SK-N-SH treated with all-trans-retinoic acid at 6 μM for 48 hours (cell line): ENCODE measurements at regions not wholly inside any gene's neighbourhood (a gene's known extent, or its start where the extent isn't known, plus 50 kb on each side); places are given as distances from the start of the nearest gene placed in this dataset.

Experiments used
- ATAC-seq: fragments of 200-7000 bp; cut with Tn5 transposase; 3 replicates; pipeline ENCODE4 v1.9.1; 2020; ENCODE audit warnings: mild to moderate bottlenecking, moderate library complexity
- ARNTL ChIP-seq: fragments of 450-650 bp; formaldehyde crosslinking; IDR thresholded peaks from 2 replicates; pipeline ENCODE4 v1.5.0; 2020; ENCODE audit warnings: low read depth, mild to moderate bottlenecking, moderate library complexity, borderline replicate concordance
- BACH2 ChIP-seq: fragments of 250-450 bp; sonication (Bioruptor Pico); IDR thresholded peaks from 2 replicates; pipeline ENCODE4 v1.9.0; 2021; ENCODE audit warnings: mild to moderate bottlenecking, borderline replicate concordance
- CSDC2 ChIP-seq: fragments of 250-450 bp; sonication (Bioruptor Pico); IDR thresholded peaks from 2 replicates; pipeline ENCODE4 v1.5.0; 2020; ENCODE audit warnings: mild to moderate bottlenecking, moderate library complexity
- ISL1 ChIP-seq: fragments of 250-450 bp; sonication (Bioruptor Pico); IDR thresholded peaks from 2 replicates; pipeline ENCODE4 v2.1.2; 2022; ENCODE audit warnings: mild to moderate bottlenecking, moderate library complexity
- PPARA ChIP-seq: fragments of 250-450 bp; sonication (Bioruptor Pico); IDR thresholded peaks from 2 replicates; pipeline ENCODE4 v1.5.0; 2020; ENCODE audit warnings: mild to moderate bottlenecking, borderline replicate concordance
- RARB ChIP-seq: fragments of 250-450 bp; sonication (Bioruptor Pico); IDR thresholded peaks from 2 replicates; pipeline ENCODE4 v1.8.0; 2021; ENCODE audit warnings: mild to moderate bottlenecking, moderate library complexity
- TCF4 ChIP-seq: fragments of 250-450 bp; sonication (Bioruptor Pico); IDR thresholded peaks from 2 replicates; pipeline ENCODE4 v1.8.0; 2021; ENCODE audit warnings: mild to moderate bottlenecking, moderate library complexity, borderline replicate concordance
- TOX ChIP-seq: fragments of 250-450 bp; sonication (Bioruptor Pico); IDR thresholded peaks from 2 replicates; pipeline ENCODE4 v1.8.0; 2021; ENCODE audit warnings: mild to moderate bottlenecking, moderate library complexity, borderline replicate concordance
- ZC3H10 ChIP-seq: fragments of 250-450 bp; sonication (Bioruptor Pico); IDR thresholded peaks from 2 replicates; pipeline ENCODE4 v1.5.1; 2021; ENCODE audit warnings: mild to moderate bottlenecking, moderate library complexity
- ZFP3 ChIP-seq: fragments of 250-450 bp; sonication (Bioruptor Pico); IDR thresholded peaks from 2 replicates; pipeline ENCODE4 v1.5.0; 2020; ENCODE audit warnings: mild to moderate bottlenecking, moderate library complexity
- ZFP30 ChIP-seq: fragments of 450-650 bp; formaldehyde crosslinking; IDR thresholded peaks from 2 replicates; pipeline ENCODE4 v1.5.0; 2022; ENCODE audit warnings: mild to moderate bottlenecking, moderate library complexity
- ZNF565 ChIP-seq: fragments of 450-650 bp; formaldehyde crosslinking; conservative IDR thresholded peaks from 2 replicates; pipeline ENCODE4 v1.5.0; 2020; ENCODE audit warnings: low read depth, mild to moderate bottlenecking, moderate library complexity
- TF ChIP-seq, protein P1 (sequence below): fragments of 250-450 bp; sonication (Bioruptor Pico); IDR thresholded peaks from 2 replicates; pipeline ENCODE4 v1.5.1; 2020; ENCODE audit warnings: low read depth, mild to moderate bottlenecking, moderate library complexity
- TF ChIP-seq, protein P2 (sequence below): fragments of 250-450 bp; sonication (Bioruptor Pico); IDR thresholded peaks from 2 replicates; pipeline ENCODE4 v1.8.0; 2020; ENCODE audit warnings: mild to moderate bottlenecking, moderate library complexity, borderline replicate concordance
- TF ChIP-seq, protein P3 (sequence below): fragments of 250-450 bp; sonication (Bioruptor Pico); IDR thresholded peaks from 2 replicates; pipeline ENCODE4 v1.5.0; 2020; ENCODE audit warnings: mild to moderate bottlenecking, moderate library complexity
- TF ChIP-seq, protein P4 (sequence below): fragments of 250-450 bp; sonication (Bioruptor Pico); IDR thresholded peaks from 2 replicates; pipeline ENCODE4 v1.8.0; 2021; ENCODE audit warnings: low read depth, mild to moderate bottlenecking, moderate library complexity, borderline replicate concordance
- TF ChIP-seq, protein P5 (sequence below): fragments of 250-450 bp; sonication (Bioruptor Pico); IDR thresholded peaks from 2 replicates; pipeline ENCODE4 v1.5.1; 2021; ENCODE audit warnings: mild to moderate bottlenecking, moderate library complexity

DNA sequence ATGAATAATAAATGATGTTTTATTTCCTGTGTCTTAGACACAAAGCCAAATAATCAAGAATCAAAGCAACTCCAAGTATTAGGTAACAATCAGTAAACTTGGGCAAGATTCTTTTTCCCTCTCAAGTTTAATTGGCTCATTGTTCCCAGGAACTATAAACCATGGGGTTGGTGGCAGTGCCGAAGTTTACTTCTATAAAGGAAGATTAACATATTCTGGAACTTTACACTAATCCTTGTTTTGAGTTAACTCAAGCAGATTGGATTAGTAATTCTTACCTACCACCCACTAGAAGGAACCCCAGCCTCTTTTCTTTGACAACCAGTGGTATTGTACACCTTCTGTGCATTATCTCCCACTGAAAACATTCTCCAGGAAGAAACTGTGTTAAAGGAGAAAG, 197.1 kb downstream of the EXOC5 start:
- no peak for ATAC-seq
- TF ChIP-seq RARB (CRISPR knock-in tag) (no peak), ZC3H10 (CRISPR knock-in tag) (no peak), CSDC2 (CRISPR knock-in tag) (no peak), ZFP3 (CRISPR knock-in tag) (no peak), ZFP30 (no peak), TCF4 (no peak), ARNTL (CRISPR knock-in tag) (no peak)
- TF ChIP-seq, protein P1, sequence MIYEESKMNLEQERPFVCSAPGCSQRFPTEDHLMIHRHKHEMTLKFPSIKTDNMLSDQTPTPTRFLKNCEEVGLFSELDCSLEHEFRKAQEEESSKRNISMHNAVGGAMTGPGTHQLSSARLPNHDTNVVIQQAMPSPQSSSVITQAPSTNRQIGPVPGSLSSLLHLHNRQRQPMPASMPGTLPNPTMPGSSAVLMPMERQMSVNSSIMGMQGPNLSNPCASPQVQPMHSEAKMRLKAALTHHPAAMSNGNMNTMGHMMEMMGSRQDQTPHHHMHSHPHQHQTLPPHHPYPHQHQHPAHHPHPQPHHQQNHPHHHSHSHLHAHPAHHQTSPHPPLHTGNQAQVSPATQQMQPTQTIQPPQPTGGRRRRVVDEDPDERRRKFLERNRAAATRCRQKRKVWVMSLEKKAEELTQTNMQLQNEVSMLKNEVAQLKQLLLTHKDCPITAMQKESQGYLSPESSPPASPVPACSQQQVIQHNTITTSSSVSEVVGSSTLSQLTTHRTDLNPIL: no peak
- TF ChIP-seq, protein P2, sequence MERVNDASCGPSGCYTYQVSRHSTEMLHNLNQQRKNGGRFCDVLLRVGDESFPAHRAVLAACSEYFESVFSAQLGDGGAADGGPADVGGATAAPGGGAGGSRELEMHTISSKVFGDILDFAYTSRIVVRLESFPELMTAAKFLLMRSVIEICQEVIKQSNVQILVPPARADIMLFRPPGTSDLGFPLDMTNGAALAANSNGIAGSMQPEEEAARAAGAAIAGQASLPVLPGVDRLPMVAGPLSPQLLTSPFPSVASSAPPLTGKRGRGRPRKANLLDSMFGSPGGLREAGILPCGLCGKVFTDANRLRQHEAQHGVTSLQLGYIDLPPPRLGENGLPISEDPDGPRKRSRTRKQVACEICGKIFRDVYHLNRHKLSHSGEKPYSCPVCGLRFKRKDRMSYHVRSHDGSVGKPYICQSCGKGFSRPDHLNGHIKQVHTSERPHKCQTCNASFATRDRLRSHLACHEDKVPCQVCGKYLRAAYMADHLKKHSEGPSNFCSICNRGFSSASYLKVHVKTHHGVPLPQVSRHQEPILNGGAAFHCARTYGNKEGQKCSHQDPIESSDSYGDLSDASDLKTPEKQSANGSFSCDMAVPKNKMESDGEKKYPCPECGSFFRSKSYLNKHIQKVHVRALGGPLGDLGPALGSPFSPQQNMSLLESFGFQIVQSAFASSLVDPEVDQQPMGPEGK (CRISPR knock-in tag): no peak
- TF ChIP-seq, protein P3, sequence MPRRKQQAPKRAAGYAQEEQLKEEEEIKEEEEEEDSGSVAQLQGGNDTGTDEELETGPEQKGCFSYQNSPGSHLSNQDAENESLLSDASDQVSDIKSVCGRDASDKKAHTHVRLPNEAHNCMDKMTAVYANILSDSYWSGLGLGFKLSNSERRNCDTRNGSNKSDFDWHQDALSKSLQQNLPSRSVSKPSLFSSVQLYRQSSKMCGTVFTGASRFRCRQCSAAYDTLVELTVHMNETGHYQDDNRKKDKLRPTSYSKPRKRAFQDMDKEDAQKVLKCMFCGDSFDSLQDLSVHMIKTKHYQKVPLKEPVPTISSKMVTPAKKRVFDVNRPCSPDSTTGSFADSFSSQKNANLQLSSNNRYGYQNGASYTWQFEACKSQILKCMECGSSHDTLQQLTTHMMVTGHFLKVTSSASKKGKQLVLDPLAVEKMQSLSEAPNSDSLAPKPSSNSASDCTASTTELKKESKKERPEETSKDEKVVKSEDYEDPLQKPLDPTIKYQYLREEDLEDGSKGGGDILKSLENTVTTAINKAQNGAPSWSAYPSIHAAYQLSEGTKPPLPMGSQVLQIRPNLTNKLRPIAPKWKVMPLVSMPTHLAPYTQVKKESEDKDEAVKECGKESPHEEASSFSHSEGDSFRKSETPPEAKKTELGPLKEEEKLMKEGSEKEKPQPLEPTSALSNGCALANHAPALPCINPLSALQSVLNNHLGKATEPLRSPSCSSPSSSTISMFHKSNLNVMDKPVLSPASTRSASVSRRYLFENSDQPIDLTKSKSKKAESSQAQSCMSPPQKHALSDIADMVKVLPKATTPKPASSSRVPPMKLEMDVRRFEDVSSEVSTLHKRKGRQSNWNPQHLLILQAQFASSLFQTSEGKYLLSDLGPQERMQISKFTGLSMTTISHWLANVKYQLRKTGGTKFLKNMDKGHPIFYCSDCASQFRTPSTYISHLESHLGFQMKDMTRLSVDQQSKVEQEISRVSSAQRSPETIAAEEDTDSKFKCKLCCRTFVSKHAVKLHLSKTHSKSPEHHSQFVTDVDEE: no peak
- TF ChIP-seq, protein P4, sequence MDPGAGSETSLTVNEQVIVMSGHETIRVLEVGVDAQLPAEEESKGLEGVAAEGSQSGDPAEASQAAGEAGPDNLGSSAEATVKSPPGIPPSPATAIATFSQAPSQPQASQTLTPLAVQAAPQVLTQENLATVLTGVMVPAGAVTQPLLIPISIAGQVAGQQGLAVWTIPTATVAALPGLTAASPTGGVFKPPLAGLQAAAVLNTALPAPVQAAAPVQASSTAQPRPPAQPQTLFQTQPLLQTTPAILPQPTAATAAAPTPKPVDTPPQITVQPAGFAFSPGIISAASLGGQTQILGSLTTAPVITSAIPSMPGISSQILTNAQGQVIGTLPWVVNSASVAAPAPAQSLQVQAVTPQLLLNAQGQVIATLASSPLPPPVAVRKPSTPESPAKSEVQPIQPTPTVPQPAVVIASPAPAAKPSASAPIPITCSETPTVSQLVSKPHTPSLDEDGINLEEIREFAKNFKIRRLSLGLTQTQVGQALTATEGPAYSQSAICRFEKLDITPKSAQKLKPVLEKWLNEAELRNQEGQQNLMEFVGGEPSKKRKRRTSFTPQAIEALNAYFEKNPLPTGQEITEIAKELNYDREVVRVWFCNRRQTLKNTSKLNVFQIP (CRISPR knock-in tag): no peak

DNA sequence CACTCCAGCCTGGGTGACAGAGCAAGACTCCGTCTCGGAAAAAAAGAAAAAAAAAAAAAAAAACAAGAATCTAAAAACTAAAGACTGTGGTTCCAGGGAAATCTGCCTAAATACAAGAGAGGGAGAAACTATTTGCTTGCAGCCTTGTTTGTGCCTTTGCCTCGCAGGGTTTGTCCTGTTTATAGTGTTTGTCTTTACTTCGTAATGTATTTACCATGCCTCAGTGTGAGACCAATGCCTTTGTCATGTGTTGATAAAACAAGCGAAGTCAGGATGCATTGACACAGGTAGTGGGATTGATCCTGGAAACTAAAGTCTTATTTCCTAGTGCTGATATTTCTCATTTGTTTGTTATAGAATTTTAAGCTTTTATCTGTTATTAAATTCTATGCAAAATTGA, 199.0 kb downstream of the EXOC5 start:
- TF ChIP-seq PPARA: no peak
- TF ChIP-seq CSDC2 (CRISPR knock-in tag): no peak
- TF ChIP-seq TCF4: no peak
- TF ChIP-seq ZNF565 (CRISPR knock-in tag): no peak
- TF ChIP-seq, protein P5, sequence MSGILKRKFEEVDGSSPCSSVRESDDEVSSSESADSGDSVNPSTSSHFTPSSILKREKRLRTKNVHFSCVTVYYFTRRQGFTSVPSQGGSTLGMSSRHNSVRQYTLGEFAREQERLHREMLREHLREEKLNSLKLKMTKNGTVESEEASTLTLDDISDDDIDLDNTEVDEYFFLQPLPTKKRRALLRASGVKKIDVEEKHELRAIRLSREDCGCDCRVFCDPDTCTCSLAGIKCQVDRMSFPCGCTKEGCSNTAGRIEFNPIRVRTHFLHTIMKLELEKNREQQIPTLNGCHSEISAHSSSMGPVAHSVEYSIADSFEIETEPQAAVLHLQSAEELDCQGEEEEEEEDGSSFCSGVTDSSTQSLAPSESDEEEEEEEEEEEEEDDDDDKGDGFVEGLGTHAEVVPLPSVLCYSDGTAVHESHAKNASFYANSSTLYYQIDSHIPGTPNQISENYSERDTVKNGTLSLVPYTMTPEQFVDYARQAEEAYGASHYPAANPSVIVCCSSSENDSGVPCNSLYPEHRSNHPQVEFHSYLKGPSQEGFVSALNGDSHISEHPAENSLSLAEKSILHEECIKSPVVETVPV (CRISPR knock-in tag): no peak
- no peak for TF ChIP-seq ZC3H10 (CRISPR knock-in tag)
- TF ChIP-seq ISL1 (CRISPR knock-in tag): no peak
- TF ChIP-seq, protein P1: no peak
- no peak for ATAC-seq

DNA sequence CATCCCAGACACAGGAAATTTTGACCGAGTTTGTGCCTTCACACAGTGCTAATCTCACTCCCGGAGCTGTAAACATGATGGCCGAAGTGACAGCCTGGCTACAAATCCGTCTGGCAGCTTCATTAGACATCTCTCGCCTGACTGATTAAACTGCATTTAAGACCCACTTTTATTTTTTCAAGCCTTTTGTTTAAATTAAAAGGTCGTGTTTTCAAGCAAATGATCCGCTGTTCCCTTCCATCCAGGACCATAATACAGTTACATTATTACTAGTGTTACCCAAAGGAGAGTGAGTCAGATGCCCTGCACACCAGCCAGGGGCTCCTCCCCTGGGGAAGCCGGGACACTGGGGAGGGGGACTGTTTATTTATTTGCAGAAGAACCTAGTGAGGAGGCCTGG, 200.2 kb downstream of the EXOC5 start:
- no peak for ATAC-seq
- no peak for TF ChIP-seq TOX (CRISPR knock-in tag)

DNA sequence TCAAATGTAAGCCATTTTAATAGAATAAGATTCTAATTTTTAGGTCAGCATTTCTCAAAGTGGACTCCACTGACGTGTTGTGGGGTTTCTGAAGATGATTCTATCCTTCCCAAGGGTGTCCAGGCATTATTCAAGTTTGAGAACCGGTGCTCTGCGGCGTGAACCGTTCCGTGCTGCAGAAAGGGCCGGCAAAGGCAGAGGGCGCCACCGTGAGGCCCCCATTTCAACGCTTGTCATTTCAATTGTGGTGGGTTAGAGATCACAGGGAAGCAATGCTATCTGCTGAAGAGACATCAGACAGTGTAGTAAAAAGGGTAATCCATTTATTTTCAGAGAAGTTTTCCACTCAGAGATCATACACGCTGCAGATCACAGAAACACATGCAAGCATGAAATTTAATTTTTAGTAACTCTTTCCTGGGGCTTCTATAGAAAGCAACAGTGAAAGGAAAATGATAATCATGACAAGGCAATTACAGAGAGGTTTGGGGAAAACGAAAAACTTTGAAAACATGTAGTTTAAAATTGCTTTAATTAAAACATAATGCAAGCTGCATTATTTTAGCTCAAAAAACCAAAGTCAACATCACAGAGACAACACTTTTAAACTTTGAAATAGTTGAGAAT, 201.7 kb downstream of the EXOC5 start:
- ATAC-seq: peak; percentile 90
- TF ChIP-seq, protein P4 (CRISPR knock-in tag): no peak
- TF ChIP-seq BACH2 (CRISPR knock-in tag): no peak
- TF ChIP-seq ZC3H10 (CRISPR knock-in tag): no peak
- TF ChIP-seq RARB (CRISPR knock-in tag): no peak
